ENCODE measurements at regions not wholly inside any gene's neighbourhood (a gene's known extent, or its start where the extent isn't known, plus 50 kb on each side); places are given as distances from the start of the nearest gene placed in this dataset.

DNA sequence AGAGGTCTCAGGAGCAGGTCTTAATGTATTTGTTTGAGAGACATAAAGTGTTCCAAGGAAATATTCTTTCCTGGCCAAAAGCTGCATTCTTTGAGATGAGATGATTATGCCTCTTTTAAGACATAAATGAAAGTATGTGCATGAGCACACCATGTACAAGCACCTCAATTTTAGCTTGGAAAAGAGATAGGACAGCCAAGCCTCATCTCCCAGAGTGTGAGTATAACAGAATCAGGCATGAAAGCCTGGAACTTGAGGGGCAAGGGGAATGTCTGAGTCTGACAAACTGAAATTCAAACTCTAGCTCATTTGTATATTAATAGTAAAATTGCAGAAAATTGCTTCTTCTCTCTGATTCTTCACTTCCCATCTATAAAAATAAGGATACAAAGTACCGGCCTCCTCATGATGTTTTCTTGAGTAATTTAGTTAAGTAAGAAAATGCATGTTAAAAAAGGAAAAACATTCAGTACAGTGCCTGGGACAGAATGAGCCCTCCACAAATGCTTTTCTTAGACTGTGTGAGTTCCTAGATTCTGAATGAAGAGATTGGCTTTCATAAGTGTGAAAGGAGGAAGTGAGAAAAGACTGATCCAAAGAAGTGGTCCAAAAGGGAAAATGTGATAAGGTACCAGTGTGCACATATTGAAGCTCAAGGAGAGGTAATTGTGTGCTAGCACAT lies 1260.9 kb upstream of the SORCS1 start:
- ChIA-PET POLR2A (no interaction called here), CTCF (no interaction called here)
- Histone ChIP-seq H3K36me3 (ENCODE audit: control insufficient read depth, insufficient read depth, low read length) (no peaks in the 10 kb centered on the region), H3K9me3 (ENCODE audit: control insufficient read depth, insufficient read depth, low read depth, low read length) (no peaks in the 10 kb centered on the region), H3K27me3 (ENCODE audit: control insufficient read depth, insufficient read depth, low read length) (no peaks in the 10 kb centered on the region; the same call in 1 of the 2 replicates), H3K4me3 (ENCODE audit: low read depth in 2 of 2, low read length in 2 of 2) (no peak overlapping the region), H3K4me1 (ENCODE audit: control insufficient read depth, insufficient read depth, low read length) (no peaks in the 10 kb centered on the region), H3K27ac (ENCODE audit: low read length) (no peak overlapping the region)
- in situ Hi-C loops (cut with HindIII; ENCODE audit: low pct_unique_long_range_greater_than_20kb, low sequenced_read_pairs) = no loop called here
- no peak for ATAC-seq
- BruUV-seq (replicated peaks) = no TSS peak
- TF ChIP-seq TCF7L2 (IDR thresholded peaks at IDR 0.05; ENCODE audit: low read depth, low read length) = no peak
- TF ChIP-seq, protein P1, sequence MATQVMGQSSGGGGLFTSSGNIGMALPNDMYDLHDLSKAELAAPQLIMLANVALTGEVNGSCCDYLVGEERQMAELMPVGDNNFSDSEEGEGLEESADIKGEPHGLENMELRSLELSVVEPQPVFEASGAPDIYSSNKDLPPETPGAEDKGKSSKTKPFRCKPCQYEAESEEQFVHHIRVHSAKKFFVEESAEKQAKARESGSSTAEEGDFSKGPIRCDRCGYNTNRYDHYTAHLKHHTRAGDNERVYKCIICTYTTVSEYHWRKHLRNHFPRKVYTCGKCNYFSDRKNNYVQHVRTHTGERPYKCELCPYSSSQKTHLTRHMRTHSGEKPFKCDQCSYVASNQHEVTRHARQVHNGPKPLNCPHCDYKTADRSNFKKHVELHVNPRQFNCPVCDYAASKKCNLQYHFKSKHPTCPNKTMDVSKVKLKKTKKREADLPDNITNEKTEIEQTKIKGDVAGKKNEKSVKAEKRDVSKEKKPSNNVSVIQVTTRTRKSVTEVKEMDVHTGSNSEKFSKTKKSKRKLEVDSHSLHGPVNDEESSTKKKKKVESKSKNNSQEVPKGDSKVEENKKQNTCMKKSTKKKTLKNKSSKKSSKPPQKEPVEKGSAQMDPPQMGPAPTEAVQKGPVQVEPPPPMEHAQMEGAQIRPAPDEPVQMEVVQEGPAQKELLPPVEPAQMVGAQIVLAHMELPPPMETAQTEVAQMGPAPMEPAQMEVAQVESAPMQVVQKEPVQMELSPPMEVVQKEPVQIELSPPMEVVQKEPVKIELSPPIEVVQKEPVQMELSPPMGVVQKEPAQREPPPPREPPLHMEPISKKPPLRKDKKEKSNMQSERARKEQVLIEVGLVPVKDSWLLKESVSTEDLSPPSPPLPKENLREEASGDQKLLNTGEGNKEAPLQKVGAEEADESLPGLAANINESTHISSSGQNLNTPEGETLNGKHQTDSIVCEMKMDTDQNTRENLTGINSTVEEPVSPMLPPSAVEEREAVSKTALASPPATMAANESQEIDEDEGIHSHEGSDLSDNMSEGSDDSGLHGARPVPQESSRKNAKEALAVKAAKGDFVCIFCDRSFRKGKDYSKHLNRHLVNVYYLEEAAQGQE (IDR thresholded peaks at IDR 0.05; ENCODE audit: insufficient read depth in 1 of 2, low read depth in 2 of 2, low read length in 1 of 2) = no peak
- no peak for TF ChIP-seq POLR2AphosphoS5 (IDR thresholded peaks at IDR 0.05; ENCODE audit: low read depth, low read length)
- TF ChIP-seq, protein P2, sequence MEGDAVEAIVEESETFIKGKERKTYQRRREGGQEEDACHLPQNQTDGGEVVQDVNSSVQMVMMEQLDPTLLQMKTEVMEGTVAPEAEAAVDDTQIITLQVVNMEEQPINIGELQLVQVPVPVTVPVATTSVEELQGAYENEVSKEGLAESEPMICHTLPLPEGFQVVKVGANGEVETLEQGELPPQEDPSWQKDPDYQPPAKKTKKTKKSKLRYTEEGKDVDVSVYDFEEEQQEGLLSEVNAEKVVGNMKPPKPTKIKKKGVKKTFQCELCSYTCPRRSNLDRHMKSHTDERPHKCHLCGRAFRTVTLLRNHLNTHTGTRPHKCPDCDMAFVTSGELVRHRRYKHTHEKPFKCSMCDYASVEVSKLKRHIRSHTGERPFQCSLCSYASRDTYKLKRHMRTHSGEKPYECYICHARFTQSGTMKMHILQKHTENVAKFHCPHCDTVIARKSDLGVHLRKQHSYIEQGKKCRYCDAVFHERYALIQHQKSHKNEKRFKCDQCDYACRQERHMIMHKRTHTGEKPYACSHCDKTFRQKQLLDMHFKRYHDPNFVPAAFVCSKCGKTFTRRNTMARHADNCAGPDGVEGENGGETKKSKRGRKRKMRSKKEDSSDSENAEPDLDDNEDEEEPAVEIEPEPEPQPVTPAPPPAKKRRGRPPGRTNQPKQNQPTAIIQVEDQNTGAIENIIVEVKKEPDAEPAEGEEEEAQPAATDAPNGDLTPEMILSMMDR (IDR thresholded peaks at IDR 0.05) = no peak
- TF ChIP-seq SIN3A (IDR thresholded peaks at IDR 0.05; ENCODE audit: borderline replicate concordance, insufficient read depth, low read depth, low read length) = no peak
- intact Hi-C loops (cut with micrococcal nuclease; ENCODE audit: unreplicated experiment) = no loop called here
- no peak for DNase-seq (ENCODE audit: low read depth, low spot score)

DNA sequence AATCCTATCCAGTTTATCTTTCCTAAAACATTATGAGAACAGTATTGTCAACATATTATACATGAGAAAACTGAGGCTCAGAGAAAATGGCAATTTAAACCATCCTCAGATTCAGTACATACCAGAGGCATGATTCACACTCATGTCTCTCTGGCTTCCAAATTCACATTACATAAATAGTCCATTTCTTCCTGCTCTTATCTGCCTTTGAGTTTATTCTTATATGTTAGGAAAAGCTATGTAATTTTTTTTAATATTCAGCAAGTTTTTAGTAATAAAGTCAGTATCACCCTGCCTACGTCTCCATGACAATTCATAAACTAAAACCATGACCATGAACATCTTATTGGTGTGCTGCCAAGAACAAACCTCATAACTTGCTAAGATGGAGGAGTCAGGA lies 1260.2 kb upstream of the SORCS1 start:
- Histone ChIP-seq H3K36me3 (ENCODE audit: control insufficient read depth, insufficient read depth, low read length) (no peaks in the 10 kb centered on the region), H3K4me3 (ENCODE audit: low read depth in 2 of 2, low read length in 2 of 2) (no peak overlapping the region), H3K9me3 (ENCODE audit: control insufficient read depth, insufficient read depth, low read depth, low read length) (no peaks in the 10 kb centered on the region), H3K27ac (ENCODE audit: low read length) (no peak overlapping the region), H3K27me3 (ENCODE audit: control insufficient read depth, insufficient read depth, low read length) (no peaks in the 10 kb centered on the region; the same call in 1 of the 2 replicates), H3K4me1 (ENCODE audit: control insufficient read depth, insufficient read depth, low read length) (no peaks in the 10 kb centered on the region)
- intact Hi-C loops (cut with micrococcal nuclease; ENCODE audit: unreplicated experiment) = no loop called here
- in situ Hi-C loops (cut with HindIII; ENCODE audit: low pct_unique_long_range_greater_than_20kb, low sequenced_read_pairs) = no loop called here
- ChIA-PET CTCF (no interaction called here), POLR2A (no interaction called here)
- no TSS peak for BruUV-seq (replicated peaks)
- TF ChIP-seq, protein P1 (IDR thresholded peaks at IDR 0.05; ENCODE audit: insufficient read depth in 1 of 2, low read depth in 2 of 2, low read length in 1 of 2) = no peak
- TF ChIP-seq TCF7L2 (IDR thresholded peaks at IDR 0.05; ENCODE audit: low read depth, low read length) = no peak
- no peak for TF ChIP-seq SIN3A (IDR thresholded peaks at IDR 0.05; ENCODE audit: borderline replicate concordance, insufficient read depth, low read depth, low read length)
- TF ChIP-seq, protein P2 (IDR thresholded peaks at IDR 0.05) = no peak
- no peak for TF ChIP-seq POLR2AphosphoS5 (IDR thresholded peaks at IDR 0.05; ENCODE audit: low read depth, low read length)
- ATAC-seq (no peak), DNase-seq (ENCODE audit: low read depth, low spot score) (no peak)

All from Panc1 (cell line).